SK-N-SH treated with all-trans-retinoic acid at 6 μM for 48 hours (cell line): ENCODE measurements at regions not wholly inside any gene's neighbourhood (a gene's known extent, or its start where the extent isn't known, plus 50 kb on each side); places are given as distances from the start of the nearest gene placed in this dataset.

Experiments used
- ATAC-seq: fragments of 200-7000 bp; cut with Tn5 transposase; 3 replicates; pipeline ENCODE4 v1.9.1; 2020; ENCODE audit warnings: mild to moderate bottlenecking, moderate library complexity
- ARNTL ChIP-seq: fragments of 450-650 bp; formaldehyde crosslinking; IDR thresholded peaks from 2 replicates; pipeline ENCODE4 v1.5.0; 2020; ENCODE audit warnings: low read depth, mild to moderate bottlenecking, moderate library complexity, borderline replicate concordance
- BACH2 ChIP-seq: fragments of 250-450 bp; sonication (Bioruptor Pico); IDR thresholded peaks from 2 replicates; pipeline ENCODE4 v1.9.0; 2021; ENCODE audit warnings: mild to moderate bottlenecking, borderline replicate concordance
- CSDC2 ChIP-seq: fragments of 250-450 bp; sonication (Bioruptor Pico); IDR thresholded peaks from 2 replicates; pipeline ENCODE4 v1.5.0; 2020; ENCODE audit warnings: mild to moderate bottlenecking, moderate library complexity
- ESRRG ChIP-seq: fragments of 250-450 bp; sonication (Bioruptor Pico); IDR thresholded peaks from 2 replicates; pipeline ENCODE4 v1.6.1; 2021; ENCODE audit warnings: mild to moderate bottlenecking
- ISL1 ChIP-seq: fragments of 250-450 bp; sonication (Bioruptor Pico); IDR thresholded peaks from 2 replicates; pipeline ENCODE4 v2.1.2; 2022; ENCODE audit warnings: mild to moderate bottlenecking, moderate library complexity
- OSR1 ChIP-seq: fragments of 250-450 bp; sonication (Bioruptor Pico); IDR thresholded peaks from 2 replicates; pipeline ENCODE4 v1.8.0; 2022; ENCODE audit warnings: moderate library complexity, mild to moderate bottlenecking, inconsistent platforms
- PPARA ChIP-seq: fragments of 250-450 bp; sonication (Bioruptor Pico); IDR thresholded peaks from 2 replicates; pipeline ENCODE4 v1.5.0; 2020; ENCODE audit warnings: mild to moderate bottlenecking, borderline replicate concordance
- RARB ChIP-seq: fragments of 250-450 bp; sonication (Bioruptor Pico); IDR thresholded peaks from 2 replicates; pipeline ENCODE4 v1.8.0; 2021; ENCODE audit warnings: mild to moderate bottlenecking, moderate library complexity
- TCF4 ChIP-seq: fragments of 250-450 bp; sonication (Bioruptor Pico); IDR thresholded peaks from 2 replicates; pipeline ENCODE4 v1.8.0; 2021; ENCODE audit warnings: mild to moderate bottlenecking, moderate library complexity, borderline replicate concordance
- TOX ChIP-seq: fragments of 250-450 bp; sonication (Bioruptor Pico); IDR thresholded peaks from 2 replicates; pipeline ENCODE4 v1.8.0; 2021; ENCODE audit warnings: mild to moderate bottlenecking, moderate library complexity, borderline replicate concordance
- ZC3H10 ChIP-seq: fragments of 250-450 bp; sonication (Bioruptor Pico); IDR thresholded peaks from 2 replicates; pipeline ENCODE4 v1.5.1; 2021; ENCODE audit warnings: mild to moderate bottlenecking, moderate library complexity
- ZFP3 ChIP-seq: fragments of 250-450 bp; sonication (Bioruptor Pico); IDR thresholded peaks from 2 replicates; pipeline ENCODE4 v1.5.0; 2020; ENCODE audit warnings: mild to moderate bottlenecking, moderate library complexity
- ZFP30 ChIP-seq: fragments of 450-650 bp; formaldehyde crosslinking; IDR thresholded peaks from 2 replicates; pipeline ENCODE4 v1.5.0; 2022; ENCODE audit warnings: mild to moderate bottlenecking, moderate library complexity
- ZNF565 ChIP-seq: fragments of 450-650 bp; formaldehyde crosslinking; conservative IDR thresholded peaks from 2 replicates; pipeline ENCODE4 v1.5.0; 2020; ENCODE audit warnings: low read depth, mild to moderate bottlenecking, moderate library complexity
- ZNF70 ChIP-seq: fragments of 450-650 bp; formaldehyde crosslinking; IDR thresholded peaks from 2 replicates; pipeline ENCODE4 v1.5.0; 2020; ENCODE audit warnings: mild to moderate bottlenecking, moderate library complexity
- ZNF8 ChIP-seq: fragments of 450-650 bp; formaldehyde crosslinking; IDR thresholded peaks from 2 replicates; pipeline ENCODE4 v1.5.0; 2020; ENCODE audit warnings: mild to moderate bottlenecking, moderate library complexity
- TF ChIP-seq, protein P1 (sequence below): fragments of 250-450 bp; sonication (Bioruptor Pico); IDR thresholded peaks from 2 replicates; pipeline ENCODE4 v1.8.0; 2021; ENCODE audit warnings: low read depth, mild to moderate bottlenecking, moderate library complexity, borderline replicate concordance
- TF ChIP-seq, protein P2 (sequence below): fragments of 250-450 bp; sonication (Bioruptor Pico); IDR thresholded peaks from 2 replicates; pipeline ENCODE4 v1.5.1; 2020; ENCODE audit warnings: low read depth, mild to moderate bottlenecking, moderate library complexity
- TF ChIP-seq, protein P3 (sequence below): fragments of 250-450 bp; sonication (Bioruptor Pico); IDR thresholded peaks from 2 replicates; pipeline ENCODE4 v1.5.1; 2021; ENCODE audit warnings: mild to moderate bottlenecking, moderate library complexity
- TF ChIP-seq, protein P4 (sequence below): fragments of 250-450 bp; sonication (Bioruptor Pico); IDR thresholded peaks from 2 replicates; pipeline ENCODE4 v1.5.0; 2020; ENCODE audit warnings: mild to moderate bottlenecking, moderate library complexity
- TF ChIP-seq, protein P5 (sequence below): fragments of 250-450 bp; sonication (Bioruptor Pico); IDR thresholded peaks from 2 replicates; pipeline ENCODE4 v1.8.0; 2020; ENCODE audit warnings: mild to moderate bottlenecking, moderate library complexity, borderline replicate concordance

DNA sequence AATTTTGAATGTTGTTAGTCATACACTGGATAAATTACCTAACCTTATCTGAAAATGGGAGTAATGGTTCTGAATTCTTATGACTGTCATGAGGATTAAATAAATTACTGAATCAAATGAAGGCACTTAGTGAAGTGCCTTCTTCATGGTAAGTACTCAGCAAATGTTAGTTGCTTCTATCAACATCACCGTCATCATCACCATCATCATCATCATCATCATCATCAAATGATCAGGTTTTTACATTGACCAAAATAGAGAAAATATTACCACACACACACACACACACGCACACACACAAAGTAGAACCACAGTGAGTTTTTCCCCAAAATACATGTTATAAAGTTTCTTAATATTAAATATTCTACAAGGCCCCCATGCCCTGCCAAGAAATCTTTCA lies 368.3 kb upstream of the FGF13 start:
- no peak for ATAC-seq
- no peak for TF ChIP-seq ISL1 (CRISPR knock-in tag)
- no peak for TF ChIP-seq ZNF565 (CRISPR knock-in tag)
- TF ChIP-seq TCF4 (CRISPR knock-in tag), result no peak
- no peak for TF ChIP-seq ARNTL (CRISPR knock-in tag)
- TF ChIP-seq RARB (CRISPR knock-in tag), result no peak
- TF ChIP-seq, protein P1, sequence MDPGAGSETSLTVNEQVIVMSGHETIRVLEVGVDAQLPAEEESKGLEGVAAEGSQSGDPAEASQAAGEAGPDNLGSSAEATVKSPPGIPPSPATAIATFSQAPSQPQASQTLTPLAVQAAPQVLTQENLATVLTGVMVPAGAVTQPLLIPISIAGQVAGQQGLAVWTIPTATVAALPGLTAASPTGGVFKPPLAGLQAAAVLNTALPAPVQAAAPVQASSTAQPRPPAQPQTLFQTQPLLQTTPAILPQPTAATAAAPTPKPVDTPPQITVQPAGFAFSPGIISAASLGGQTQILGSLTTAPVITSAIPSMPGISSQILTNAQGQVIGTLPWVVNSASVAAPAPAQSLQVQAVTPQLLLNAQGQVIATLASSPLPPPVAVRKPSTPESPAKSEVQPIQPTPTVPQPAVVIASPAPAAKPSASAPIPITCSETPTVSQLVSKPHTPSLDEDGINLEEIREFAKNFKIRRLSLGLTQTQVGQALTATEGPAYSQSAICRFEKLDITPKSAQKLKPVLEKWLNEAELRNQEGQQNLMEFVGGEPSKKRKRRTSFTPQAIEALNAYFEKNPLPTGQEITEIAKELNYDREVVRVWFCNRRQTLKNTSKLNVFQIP (CRISPR knock-in tag), result no peak
- TF ChIP-seq, protein P2, sequence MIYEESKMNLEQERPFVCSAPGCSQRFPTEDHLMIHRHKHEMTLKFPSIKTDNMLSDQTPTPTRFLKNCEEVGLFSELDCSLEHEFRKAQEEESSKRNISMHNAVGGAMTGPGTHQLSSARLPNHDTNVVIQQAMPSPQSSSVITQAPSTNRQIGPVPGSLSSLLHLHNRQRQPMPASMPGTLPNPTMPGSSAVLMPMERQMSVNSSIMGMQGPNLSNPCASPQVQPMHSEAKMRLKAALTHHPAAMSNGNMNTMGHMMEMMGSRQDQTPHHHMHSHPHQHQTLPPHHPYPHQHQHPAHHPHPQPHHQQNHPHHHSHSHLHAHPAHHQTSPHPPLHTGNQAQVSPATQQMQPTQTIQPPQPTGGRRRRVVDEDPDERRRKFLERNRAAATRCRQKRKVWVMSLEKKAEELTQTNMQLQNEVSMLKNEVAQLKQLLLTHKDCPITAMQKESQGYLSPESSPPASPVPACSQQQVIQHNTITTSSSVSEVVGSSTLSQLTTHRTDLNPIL, result no peak
- no peak for TF ChIP-seq ZC3H10
- no peak for TF ChIP-seq OSR1 (CRISPR knock-in tag)
- TF ChIP-seq, protein P3, sequence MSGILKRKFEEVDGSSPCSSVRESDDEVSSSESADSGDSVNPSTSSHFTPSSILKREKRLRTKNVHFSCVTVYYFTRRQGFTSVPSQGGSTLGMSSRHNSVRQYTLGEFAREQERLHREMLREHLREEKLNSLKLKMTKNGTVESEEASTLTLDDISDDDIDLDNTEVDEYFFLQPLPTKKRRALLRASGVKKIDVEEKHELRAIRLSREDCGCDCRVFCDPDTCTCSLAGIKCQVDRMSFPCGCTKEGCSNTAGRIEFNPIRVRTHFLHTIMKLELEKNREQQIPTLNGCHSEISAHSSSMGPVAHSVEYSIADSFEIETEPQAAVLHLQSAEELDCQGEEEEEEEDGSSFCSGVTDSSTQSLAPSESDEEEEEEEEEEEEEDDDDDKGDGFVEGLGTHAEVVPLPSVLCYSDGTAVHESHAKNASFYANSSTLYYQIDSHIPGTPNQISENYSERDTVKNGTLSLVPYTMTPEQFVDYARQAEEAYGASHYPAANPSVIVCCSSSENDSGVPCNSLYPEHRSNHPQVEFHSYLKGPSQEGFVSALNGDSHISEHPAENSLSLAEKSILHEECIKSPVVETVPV (CRISPR knock-in tag), result no peak
- no peak for TF ChIP-seq PPARA
- TF ChIP-seq CSDC2 (CRISPR knock-in tag), result no peak
- TF ChIP-seq ZFP3, result no peak
- no peak for TF ChIP-seq TOX (CRISPR knock-in tag)
- TF ChIP-seq, protein P4, sequence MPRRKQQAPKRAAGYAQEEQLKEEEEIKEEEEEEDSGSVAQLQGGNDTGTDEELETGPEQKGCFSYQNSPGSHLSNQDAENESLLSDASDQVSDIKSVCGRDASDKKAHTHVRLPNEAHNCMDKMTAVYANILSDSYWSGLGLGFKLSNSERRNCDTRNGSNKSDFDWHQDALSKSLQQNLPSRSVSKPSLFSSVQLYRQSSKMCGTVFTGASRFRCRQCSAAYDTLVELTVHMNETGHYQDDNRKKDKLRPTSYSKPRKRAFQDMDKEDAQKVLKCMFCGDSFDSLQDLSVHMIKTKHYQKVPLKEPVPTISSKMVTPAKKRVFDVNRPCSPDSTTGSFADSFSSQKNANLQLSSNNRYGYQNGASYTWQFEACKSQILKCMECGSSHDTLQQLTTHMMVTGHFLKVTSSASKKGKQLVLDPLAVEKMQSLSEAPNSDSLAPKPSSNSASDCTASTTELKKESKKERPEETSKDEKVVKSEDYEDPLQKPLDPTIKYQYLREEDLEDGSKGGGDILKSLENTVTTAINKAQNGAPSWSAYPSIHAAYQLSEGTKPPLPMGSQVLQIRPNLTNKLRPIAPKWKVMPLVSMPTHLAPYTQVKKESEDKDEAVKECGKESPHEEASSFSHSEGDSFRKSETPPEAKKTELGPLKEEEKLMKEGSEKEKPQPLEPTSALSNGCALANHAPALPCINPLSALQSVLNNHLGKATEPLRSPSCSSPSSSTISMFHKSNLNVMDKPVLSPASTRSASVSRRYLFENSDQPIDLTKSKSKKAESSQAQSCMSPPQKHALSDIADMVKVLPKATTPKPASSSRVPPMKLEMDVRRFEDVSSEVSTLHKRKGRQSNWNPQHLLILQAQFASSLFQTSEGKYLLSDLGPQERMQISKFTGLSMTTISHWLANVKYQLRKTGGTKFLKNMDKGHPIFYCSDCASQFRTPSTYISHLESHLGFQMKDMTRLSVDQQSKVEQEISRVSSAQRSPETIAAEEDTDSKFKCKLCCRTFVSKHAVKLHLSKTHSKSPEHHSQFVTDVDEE (CRISPR knock-in tag), result no peak
- TF ChIP-seq ZNF8 (CRISPR knock-in tag), result no peak
- TF ChIP-seq ZNF70 (CRISPR knock-in tag), result no peak
- TF ChIP-seq BACH2 (CRISPR knock-in tag), result no peak

DNA sequence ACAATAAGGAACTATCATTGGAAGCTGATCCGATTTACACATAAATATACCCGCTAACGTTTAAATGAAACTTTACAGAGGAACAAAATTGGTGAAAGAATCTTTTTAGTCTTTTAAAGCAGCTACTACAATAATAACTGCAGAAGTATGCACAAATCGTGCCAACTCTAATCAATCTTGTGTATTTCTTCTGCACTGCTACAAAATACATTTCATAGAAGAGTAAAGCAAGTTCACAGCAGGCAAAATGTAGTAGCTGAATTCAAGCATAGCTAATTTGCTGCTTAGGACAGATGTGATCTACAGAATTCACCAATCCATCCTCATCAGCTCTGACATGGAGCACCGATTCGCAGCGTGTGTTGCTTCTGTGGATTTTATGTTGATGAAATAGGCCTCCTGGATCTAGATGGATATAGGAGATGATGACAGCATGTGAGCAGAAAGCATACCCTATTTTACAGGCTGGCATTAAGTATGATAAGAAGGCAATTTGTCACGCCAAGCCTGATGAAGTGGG lies 367.3 kb upstream of the FGF13 start:
- TF ChIP-seq, protein P3 (CRISPR knock-in tag), result no peak
- TF ChIP-seq ESRRG (CRISPR knock-in tag) (no peak), ZFP30 (CRISPR knock-in tag) (no peak), TOX (CRISPR knock-in tag) (no peak), ISL1 (CRISPR knock-in tag) (no peak), ZFP3 (no peak)
- TF ChIP-seq, protein P5, sequence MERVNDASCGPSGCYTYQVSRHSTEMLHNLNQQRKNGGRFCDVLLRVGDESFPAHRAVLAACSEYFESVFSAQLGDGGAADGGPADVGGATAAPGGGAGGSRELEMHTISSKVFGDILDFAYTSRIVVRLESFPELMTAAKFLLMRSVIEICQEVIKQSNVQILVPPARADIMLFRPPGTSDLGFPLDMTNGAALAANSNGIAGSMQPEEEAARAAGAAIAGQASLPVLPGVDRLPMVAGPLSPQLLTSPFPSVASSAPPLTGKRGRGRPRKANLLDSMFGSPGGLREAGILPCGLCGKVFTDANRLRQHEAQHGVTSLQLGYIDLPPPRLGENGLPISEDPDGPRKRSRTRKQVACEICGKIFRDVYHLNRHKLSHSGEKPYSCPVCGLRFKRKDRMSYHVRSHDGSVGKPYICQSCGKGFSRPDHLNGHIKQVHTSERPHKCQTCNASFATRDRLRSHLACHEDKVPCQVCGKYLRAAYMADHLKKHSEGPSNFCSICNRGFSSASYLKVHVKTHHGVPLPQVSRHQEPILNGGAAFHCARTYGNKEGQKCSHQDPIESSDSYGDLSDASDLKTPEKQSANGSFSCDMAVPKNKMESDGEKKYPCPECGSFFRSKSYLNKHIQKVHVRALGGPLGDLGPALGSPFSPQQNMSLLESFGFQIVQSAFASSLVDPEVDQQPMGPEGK (CRISPR knock-in tag), result no peak
- TF ChIP-seq, protein P1 (CRISPR knock-in tag), result no peak
- ATAC-seq, result no peak
